HepG2 (cell line): ENCODE measurements at regions not wholly inside any gene's neighbourhood (a gene's known extent, or its start where the extent isn't known, plus 50 kb on each side); places are given as distances from the start of the nearest gene placed in this dataset.

Experiments used
- ATAC-seq: fragments of 200-7000 bp; cut with Tn5 transposase; 3 replicates; pipeline ENCODE4 v1.9.1; 2020; ENCODE audit warnings: mild to moderate bottlenecking, moderate library complexity
- BruUV-seq: library from RNA; stranded (reverse); fragments of 400-500 nt; replicated peaks from 2 replicates; lab custom pipeline; 2021; lab: Mats Ljungman, UMichigan
- CTCF ChIA-PET: fragments of 300-600 bp; formaldehyde crosslinking; extraction: SDS; loops from one replicate; lab custom pipeline; 2021; ENCODE audit warnings: low total read pairs, inconsistent platforms, low intra/inter-chr PET ratio; lab: Yijun Ruan, JAX
- POLR2A ChIA-PET: fragments of 350-600 bp; sonication (Branson Sonifier 250); formaldehyde crosslinking; loops from one replicate; lab custom pipeline; 2020; ENCODE audit warnings: antibody characterized with exemption, inconsistent platforms; lab: Yijun Ruan, JAX
- DNase-seq: peaks from one replicate; pipeline ENCODE4 v3.0.0-alpha.2; 2015; ENCODE audit warnings: low spot score
- FAIRE-seq: peaks from 3 replicates; lab custom pipeline; 2011; peaks lifted over from hg19 to GRCh38; lab: Jason Lieb, UNC
- H2AFZ ChIP-seq: one replicate; pipeline ENCODE4 v1.6.1; 2011; ENCODE audit warnings: low read length, inconsistent platforms
- H3K27ac ChIP-seq: fragments of 300-600 bp; 3 replicates; pipeline ENCODE4 v1.8.0; 2011; ENCODE audit warnings: mixed run types, mild to moderate bottlenecking, mixed read lengths, low read length, inconsistent platforms; ENCODE audit not compliant: insufficient read depth; ENCODE audit errors: extremely low read length
- H3K27me3 ChIP-seq, 2 experiments: fragments of 200-600 bp in 1 of 2; 2 replicates in 1 of 2; 3 replicates in 1 of 2; pipeline versions ENCODE4 v1.6.0 to v1.8.0; 2011; ENCODE audit warnings: low read length in 2 of 2, mild to moderate bottlenecking in 2 of 2, moderate library complexity in 2 of 2, inconsistent platforms in 1 of 2; ENCODE audit not compliant: insufficient read depth in 2 of 2, control insufficient read depth in 1 of 2
- H3K36me3 ChIP-seq, 2 experiments: fragments of 200-600 bp in 1 of 2; replicated peaks in 1 of 2; 2 replicates in 1 of 2; 3 replicates in 1 of 2; pipeline versions ENCODE4 v1.5.1 to v1.8.0; 2011; ENCODE audit warnings: low read length in 2 of 2, inconsistent platforms in 1 of 2; ENCODE audit not compliant: insufficient read depth in 2 of 2, control insufficient read depth in 1 of 2
- H3K4me1 ChIP-seq: 2 replicates; pipeline ENCODE4 v1.5.1; 2012; ENCODE audit warnings: low read length, inconsistent platforms; ENCODE audit not compliant: insufficient read depth
- H3K4me2 ChIP-seq: 2 replicates; pipeline ENCODE4 v1.6.0; 2011; ENCODE audit warnings: low read depth, low read length, inconsistent platforms
- H3K4me3 ChIP-seq, 3 experiments: fragments of 200-600 bp in 1 of 3; sonication (generic), shearing (Covaris generic) in 1 of 3; replicated peaks in 1 of 3; 2 replicates each; pipeline ENCODE4 v1.5.1; 2011 to 2016; ENCODE audit warnings: low read length in 3 of 3, inconsistent platforms in 2 of 3, low read depth in 2 of 3, mild to moderate bottlenecking in 2 of 3, control low read depth in 1 of 3, mixed read lengths in 1 of 3; ENCODE audit not compliant: insufficient read depth in 1 of 3
- H3K79me2 ChIP-seq: one replicate; pipeline ENCODE4 v1.6.1; 2011; ENCODE audit warnings: low read length, inconsistent platforms; ENCODE audit not compliant: insufficient read depth
- H3K9ac ChIP-seq: 2 replicates; pipeline ENCODE4 v1.6.0; 2011; ENCODE audit warnings: mild to moderate bottlenecking, low read depth, low read length, inconsistent platforms; ENCODE audit not compliant: insufficient read depth
- H3K9me3 ChIP-seq: 2 replicates; pipeline ENCODE4 v1.5.1; 2012; ENCODE audit warnings: mild to moderate bottlenecking, low read length
- H4K20me1 ChIP-seq: 2 replicates; pipeline ENCODE4 v1.6.0; 2011; ENCODE audit warnings: inconsistent platforms, mild to moderate bottlenecking, low read length, moderate library complexity; ENCODE audit not compliant: insufficient read depth
- CBX1 ChIP-seq: IDR thresholded peaks from one replicate; pipeline ENCODE4 v1.6.1; 2016; ENCODE audit warnings: antibody characterized with exemption, low read depth
- ELK4 ChIP-seq: sonication (generic); formaldehyde crosslinking; IDR thresholded peaks from 2 replicates; pipeline ENCODE4 v1.9.0; 2021; ENCODE audit warnings: missing genetic modification reagents, borderline replicate concordance
- GLI4 ChIP-seq: sonication (generic); formaldehyde crosslinking; IDR thresholded peaks from 2 replicates; pipeline ENCODE4 v1.5.1; 2020; ENCODE audit warnings: missing genetic modification reagents, mild to moderate bottlenecking, moderate library complexity, borderline replicate concordance
- JUND ChIP-seq: sonication (generic); formaldehyde crosslinking; IDR thresholded peaks from 2 replicates; pipeline ENCODE4 v1.8.0; 2022; ENCODE audit warnings: mild to moderate bottlenecking, missing genetic modification reagents
- MEF2D ChIP-seq: sonication (generic); formaldehyde crosslinking; IDR thresholded peaks from 2 replicates; pipeline ENCODE4 v1.5.1; 2020; ENCODE audit warnings: mild to moderate bottlenecking, missing genetic modification reagents
- NCOA2 ChIP-seq: sonication (generic); formaldehyde crosslinking; IDR thresholded peaks from 2 replicates; pipeline ENCODE4 v1.8.0; 2022; ENCODE audit warnings: inconsistent platforms
- POLR2AphosphoS2 ChIP-seq: IDR thresholded peaks from 2 replicates; pipeline ENCODE4 v1.6.1; 2011; ENCODE audit warnings: low read depth, low read length, improper control_type of control experiment
- SRY ChIP-seq: sonication (generic); formaldehyde crosslinking; IDR thresholded peaks from 2 replicates; pipeline ENCODE4 v1.8.0; 2022; ENCODE audit warnings: mild to moderate bottlenecking, missing genetic modification reagents
- ZBTB33 ChIP-seq: sonication (generic); formaldehyde crosslinking; IDR thresholded peaks from 2 replicates; pipeline ENCODE4 v1.4.0; 2020; ENCODE audit warnings: missing genetic modification reagents
- ZBTB7A ChIP-seq: sonication (generic); formaldehyde crosslinking; IDR thresholded peaks from 2 replicates; pipeline ENCODE4 v1.8.0; 2022; ENCODE audit warnings: mild to moderate bottlenecking, missing genetic modification reagents
- ZFP36L1 ChIP-seq: sonication (generic); formaldehyde crosslinking; IDR thresholded peaks from 2 replicates; pipeline ENCODE4 v1.8.0; 2022; ENCODE audit warnings: mild to moderate bottlenecking, missing genetic modification reagents, moderate library complexity
- ZNF331 ChIP-seq: sonication (generic); formaldehyde crosslinking; IDR thresholded peaks from 2 replicates; pipeline ENCODE4 v1.4.0; 2020; ENCODE audit warnings: missing genetic modification reagents
- ZNF614 ChIP-seq: IDR thresholded peaks from 2 replicates; pipeline ENCODE4 v1.6.1; 2018; ENCODE audit warnings: missing biosample characterization, missing genetic modification reagents, inconsistent platforms, borderline replicate concordance
- ZNF790 ChIP-seq: sonication (generic); formaldehyde crosslinking; IDR thresholded peaks from 2 replicates; pipeline ENCODE4 v1.8.0; 2022; ENCODE audit warnings: missing genetic modification reagents, mild to moderate bottlenecking, borderline replicate concordance
- ZNF816 ChIP-seq: sonication (generic); formaldehyde crosslinking; IDR thresholded peaks from 2 replicates; pipeline ENCODE4 v1.8.0; 2022; ENCODE audit warnings: missing genetic modification reagents, mild to moderate bottlenecking, borderline replicate concordance
- ZNF850 ChIP-seq: sonication (generic); formaldehyde crosslinking; conservative IDR thresholded peaks from 2 replicates; pipeline ENCODE4 v1.9.0; 2021; ENCODE audit warnings: mild to moderate bottlenecking, missing genetic modification reagents
- ZSCAN22 ChIP-seq: sonication (generic); formaldehyde crosslinking; IDR thresholded peaks from 2 replicates; pipeline ENCODE4 v1.4.0; 2020; ENCODE audit warnings: mild to moderate bottlenecking, missing genetic modification reagents
- WGBS: methylation state at CpG from one replicate; pipeline ENCODE4 v1.1.6; 2017; ENCODE audit warnings: low lambda C conversion rate; 5-methylcytosine and 5-hydroxymethylcytosine counted together
- in situ Hi-C: cut with HindIII; loops from 2 replicates; pipeline ENCODE4 v1.10.0; 2017; ENCODE audit warnings: low pct_unique_long_range_greater_than_20kb; ENCODE audit not compliant: extremely low pct_ligation_motif_present
- intact Hi-C: fragments of 100-400 bp; cut with micrococcal nuclease; formaldehyde crosslinking; loops from one replicate; pipeline ENCODE4 v1.10.0; 2022; ENCODE audit not compliant: unreplicated experiment
- TF ChIP-seq, protein P1 (sequence below): sonication (generic); formaldehyde crosslinking; IDR thresholded peaks from 2 replicates; pipeline ENCODE4 v1.4.0; 2020; ENCODE audit warnings: missing genetic modification reagents
- TF ChIP-seq, protein P2 (sequence below): IDR thresholded peaks from 2 replicates; pipeline ENCODE4 v1.6.1; 2012; ENCODE audit warnings: low read depth, low read length, improper control_type of control experiment

DNA sequence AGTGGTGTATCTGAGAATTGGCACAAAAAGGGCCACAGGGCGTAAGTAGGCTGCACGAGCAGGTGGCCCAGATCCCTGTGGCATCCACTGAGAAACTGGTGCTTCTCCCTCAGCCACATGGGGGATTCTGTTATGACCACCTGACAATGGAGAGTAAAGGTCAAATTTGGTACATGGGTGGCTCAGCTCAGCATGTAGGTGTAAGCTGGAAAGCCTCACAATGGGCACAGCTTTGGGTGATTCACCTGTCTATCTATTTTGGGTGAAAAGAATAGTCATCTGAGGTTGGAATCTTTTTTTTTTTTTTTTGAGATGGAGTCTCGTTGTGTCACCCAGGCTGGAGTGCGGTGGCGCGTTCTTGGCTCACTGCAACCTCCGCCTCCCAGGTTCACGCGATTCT is 163.4 kb upstream of the TMEM260 start:
- CTCF ChIA-PET = no interaction called here
- no peak for FAIRE-seq
- no peak overlapping the region for H3K9ac ChIP-seq
- no peaks in the 10 kb centered on the region for H4K20me1 ChIP-seq
- no peak overlapping the region for H2AFZ ChIP-seq
- no peaks in the 10 kb centered on the region for H3K79me2 ChIP-seq
- POLR2A ChIA-PET = no interaction called here
- no peaks in the 10 kb centered on the region for H3K36me3 ChIP-seq
- no peaks in the 10 kb centered on the region; a peak in 1 of 5 replicates for H3K27me3 ChIP-seq
- H3K4me2 ChIP-seq = no peak overlapping the region
- H3K4me1 ChIP-seq = no peaks in the 10 kb centered on the region
- TF ChIP-seq, protein P1, sequence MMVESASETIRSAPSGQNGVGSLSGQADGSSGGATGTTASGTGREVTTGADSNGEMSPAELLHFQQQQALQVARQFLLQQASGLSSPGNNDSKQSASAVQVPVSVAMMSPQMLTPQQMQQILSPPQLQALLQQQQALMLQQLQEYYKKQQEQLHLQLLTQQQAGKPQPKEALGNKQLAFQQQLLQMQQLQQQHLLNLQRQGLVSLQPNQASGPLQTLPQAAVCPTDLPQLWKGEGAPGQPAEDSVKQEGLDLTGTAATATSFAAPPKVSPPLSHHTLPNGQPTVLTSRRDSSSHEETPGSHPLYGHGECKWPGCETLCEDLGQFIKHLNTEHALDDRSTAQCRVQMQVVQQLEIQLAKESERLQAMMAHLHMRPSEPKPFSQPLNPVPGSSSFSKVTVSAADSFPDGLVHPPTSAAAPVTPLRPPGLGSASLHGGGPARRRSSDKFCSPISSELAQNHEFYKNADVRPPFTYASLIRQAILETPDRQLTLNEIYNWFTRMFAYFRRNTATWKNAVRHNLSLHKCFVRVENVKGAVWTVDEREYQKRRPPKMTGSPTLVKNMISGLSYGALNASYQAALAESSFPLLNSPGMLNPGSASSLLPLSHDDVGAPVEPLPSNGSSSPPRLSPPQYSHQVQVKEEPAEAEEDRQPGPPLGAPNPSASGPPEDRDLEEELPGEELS (CRISPR knock-in tag) = no peak
- TF ChIP-seq ZSCAN22 = no peak
- no peak for TF ChIP-seq SRY
- no peak for TF ChIP-seq MEF2D (CRISPR knock-in tag)
- TF ChIP-seq ZNF790 = no peak
- TF ChIP-seq ZBTB33 (CRISPR knock-in tag) = no peak
- TF ChIP-seq, protein P2, sequence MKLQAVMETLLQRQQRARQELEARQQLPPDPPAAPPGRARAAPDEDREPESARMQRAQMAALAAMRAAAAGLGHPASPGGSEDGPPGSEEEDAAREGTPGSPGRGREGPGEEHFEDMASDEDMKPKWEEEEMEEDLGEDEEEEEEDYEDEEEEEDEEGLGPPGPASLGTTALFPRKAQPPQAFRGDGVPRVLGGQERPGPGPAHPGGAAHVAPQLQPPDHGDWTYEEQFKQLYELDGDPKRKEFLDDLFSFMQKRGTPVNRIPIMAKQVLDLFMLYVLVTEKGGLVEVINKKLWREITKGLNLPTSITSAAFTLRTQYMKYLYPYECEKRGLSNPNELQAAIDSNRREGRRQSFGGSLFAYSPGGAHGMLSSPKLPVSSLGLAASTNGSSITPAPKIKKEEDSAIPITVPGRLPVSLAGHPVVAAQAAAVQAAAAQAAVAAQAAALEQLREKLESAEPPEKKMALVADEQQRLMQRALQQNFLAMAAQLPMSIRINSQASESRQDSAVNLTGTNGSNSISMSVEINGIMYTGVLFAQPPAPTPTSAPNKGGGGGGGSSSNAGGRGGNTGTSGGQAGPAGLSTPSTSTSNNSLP = no peak
- TF ChIP-seq NCOA2 = no peak
- TF ChIP-seq ELK4 (CRISPR knock-in tag) = no peak
- TF ChIP-seq ZNF331 (CRISPR knock-in tag) = no peak
- no peak for TF ChIP-seq GLI4
- no peak for TF ChIP-seq CBX1
- TF ChIP-seq ZBTB7A (CRISPR knock-in tag) = no peak
- TF ChIP-seq POLR2AphosphoS2 = no peak
- TF ChIP-seq ZFP36L1 (CRISPR knock-in tag) = no peak
- no peak for TF ChIP-seq ZNF614 (CRISPR knock-in tag)
- TF ChIP-seq ZNF816 (CRISPR knock-in tag) = no peak
- TF ChIP-seq JUND (CRISPR knock-in tag) = no peak
- no peak for TF ChIP-seq ZNF850
- H3K4me3 ChIP-seq = no peak overlapping the region
- H3K9me3 ChIP-seq = no peaks in the 10 kb centered on the region
- BruUV-seq = no TSS peak
- ATAC-seq = no peak
- in situ Hi-C loops = no loop called here
- no peak overlapping the region for H3K27ac ChIP-seq
- 50% methylated on average over 7 of the region's 9 CpGs for WGBS
- intact Hi-C loops = no loop called here
- DNase-seq = no peak
